GM23248 (cell line): ENCODE measurements at regions not wholly inside any gene's neighbourhood (a gene's known extent, or its start where the extent isn't known, plus 50 kb on each side); places are given as distances from the start of the nearest gene placed in this dataset.
"Not testable (repeated sequence)": the region's sequence is repeated elsewhere in the genome, so short reads cannot be mapped to it uniquely, and the experiment has no call there.

Experiments
- DNase-seq: peaks from one replicate; pipeline ENCODE4 v3.0.0-alpha.2; 2015
- H2AFZ ChIP-seq: fragments of 200-600 bp; sonication (generic); 2 replicates; pipeline ENCODE4 v1.6.1; 2016; ENCODE audit warnings: antibody characterized with exemption
- H3F3A ChIP-seq: fragments of 200-600 bp; sonication (generic); 2 replicates; pipeline ENCODE4 v1.6.1; 2016; ENCODE audit warnings: mild to moderate bottlenecking, antibody characterized with exemption, mixed run types; ENCODE audit not compliant: insufficient read depth
- H3K27ac ChIP-seq: fragments of 200-600 bp; sonication (generic); 2 replicates; pipeline ENCODE4 v1.5.1; 2016; ENCODE audit warnings: mild to moderate bottlenecking
- H3K27me3 ChIP-seq: fragments of 200-600 bp; sonication (generic); replicated peaks from 2 replicates; pipeline ENCODE4 v1.6.1; 2016; ENCODE audit warnings: mild to moderate bottlenecking; ENCODE audit not compliant: insufficient read depth
- H3K36me3 ChIP-seq: fragments of 200-600 bp; sonication (generic); 2 replicates; pipeline ENCODE4 v1.6.1; 2016; ENCODE audit warnings: low read depth, mild to moderate bottlenecking
- H3K4me1 ChIP-seq: fragments of 200-600 bp; sonication (generic); 2 replicates; pipeline ENCODE4 v1.6.1; 2016; ENCODE audit warnings: mild to moderate bottlenecking; ENCODE audit not compliant: insufficient read depth
- H3K4me2 ChIP-seq: fragments of 200-600 bp; sonication (generic); one replicate; pipeline ENCODE4 v1.6.1; 2016; ENCODE audit warnings: mild to moderate bottlenecking; ENCODE audit not compliant: unreplicated experiment
- H3K4me3 ChIP-seq: fragments of 200-600 bp; sonication (generic); 2 replicates; pipeline ENCODE4 v1.5.1; 2016; ENCODE audit warnings: mild to moderate bottlenecking
- H3K79me2 ChIP-seq: fragments of 200-600 bp; sonication (generic); 2 replicates; pipeline ENCODE4 v1.6.1; 2016; ENCODE audit warnings: mild to moderate bottlenecking; ENCODE audit not compliant: insufficient read depth
- H3K9ac ChIP-seq: fragments of 200-600 bp; sonication (generic); 2 replicates; pipeline ENCODE4 v1.6.1; 2016; ENCODE audit warnings: mild to moderate bottlenecking
- H3K9me2 ChIP-seq: fragments of 200-600 bp; sonication (generic); 2 replicates; pipeline ENCODE4 v1.6.1; 2016; ENCODE audit warnings: mixed run types, mild to moderate bottlenecking, moderate library complexity; ENCODE audit not compliant: insufficient read depth
- H3K9me3 ChIP-seq: fragments of 200-600 bp; sonication (generic); one replicate; pipeline ENCODE4 v1.6.1; 2017; ENCODE audit warnings: low read depth
- H4K20me1 ChIP-seq: fragments of 200-600 bp; sonication (generic); 2 replicates; pipeline ENCODE4 v1.6.0; 2016; ENCODE audit not compliant: insufficient read depth
- EZH2 ChIP-seq: fragments of 200-600 bp; sonication (generic); IDR thresholded peaks from 2 replicates; pipeline ENCODE4 v1.6.1; 2018; ENCODE audit warnings: antibody characterized with exemption, mild to moderate bottlenecking; ENCODE audit not compliant: insufficient read depth, poor library complexity, severe bottlenecking
- EZH2phosphoT487 ChIP-seq: fragments of 200-600 bp; sonication (generic); IDR thresholded peaks from 2 replicates; pipeline ENCODE4 v1.6.1; 2018; ENCODE audit warnings: antibody characterized with exemption, moderate library complexity, mild to moderate bottlenecking, low read depth; ENCODE audit not compliant: insufficient read depth
- WGBS, 2 experiments: methylation state at CpG; one replicate each; pipeline ENCODE4 v1.1.6; 2015 to 2017; ENCODE audit warnings: low lambda C conversion rate in 2 of 2, low coverage in 1 of 2; ENCODE audit errors: missing lambda C conversion rate in 2 of 2; 5-methylcytosine and 5-hydroxymethylcytosine counted together
- in situ Hi-C: fragments of 300-500 bp; cut with MboI; formaldehyde crosslinking; loops from 2 replicates; pipeline ENCODE4 v1.15.0; 2020

GRCh38 chr4:12472087-12472486, 1012.1 kb downstream of the RAB28 start:
- 2 to 3% methylated on average over 2 of the region's 2 CpGs for WGBS, 2 experiments
- TF ChIP-seq EZH2phosphoT487 (no peak), EZH2 (no peak)
- H2AFZ ChIP-seq = no peak overlapping the region

DNA sequence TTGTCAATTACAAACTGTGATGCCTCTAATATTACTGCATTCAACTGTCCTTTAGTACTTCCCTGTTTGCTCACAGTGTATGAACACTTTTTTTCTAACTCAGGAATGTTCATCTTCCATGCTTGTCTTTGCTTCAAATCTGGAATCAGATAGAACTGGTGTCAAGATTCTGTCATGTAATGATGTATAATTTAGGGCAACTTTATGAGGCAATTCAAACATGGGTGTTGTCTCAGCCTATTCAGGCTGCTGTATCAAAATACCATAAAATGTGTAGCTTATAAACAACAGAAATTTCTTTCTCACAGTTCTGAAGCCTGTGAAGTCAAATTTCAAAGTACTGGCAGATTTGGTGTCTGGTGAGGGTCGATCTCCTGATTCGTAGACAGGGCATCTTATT, 1012.9 kb downstream of the RAB28 start:
- no peaks in the 10 kb centered on the region for H3K9me2 ChIP-seq
- H4K20me1 ChIP-seq = no peaks in the 10 kb centered on the region
- 33 to 41% methylated on average over 2 of the region's 2 CpGs for WGBS, 2 experiments
- no peak overlapping the region for H3K4me2 ChIP-seq
- no peaks in the 10 kb centered on the region for H3K36me3 ChIP-seq
- TF ChIP-seq EZH2phosphoT487 (no peak), EZH2 (no peak)
- H3K79me2 ChIP-seq = no peaks in the 10 kb centered on the region
- in situ Hi-C loops = no loop called here
- H3K27ac ChIP-seq = no peak overlapping the region
- no peaks in the 10 kb centered on the region for H3K27me3 ChIP-seq
- H3K4me3 ChIP-seq = no peak overlapping the region
- peaks cover 3% of the 10 kb centered on the region for H3K9me3 ChIP-seq
- no peak for DNase-seq
- H2AFZ ChIP-seq = no peak overlapping the region
- no peak overlapping the region for H3K9ac ChIP-seq
- H3K4me1 ChIP-seq = no peaks in the 10 kb centered on the region
- H3F3A ChIP-seq = no peaks in the 10 kb centered on the region

More at GRCh38 chr4:12472087-12472486, 1012.1 kb downstream of the RAB28 start:
- H3K9me2 ChIP-seq = no peaks in the 10 kb centered on the region
- no peaks in the 10 kb centered on the region for H3K4me1 ChIP-seq
- H3K9ac ChIP-seq = no peak overlapping the region
- H3K36me3 ChIP-seq = no peaks in the 10 kb centered on the region
- H3K79me2 ChIP-seq = no peaks in the 10 kb centered on the region
- no peaks in the 10 kb centered on the region for H3F3A ChIP-seq
- H3K9me3 ChIP-seq = peaks cover 3% of the 10 kb centered on the region
- H4K20me1 ChIP-seq = no peaks in the 10 kb centered on the region
- H3K27me3 ChIP-seq = no peaks in the 10 kb centered on the region
- H3K27ac ChIP-seq = no peak overlapping the region
- in situ Hi-C loops = no loop called here
- no peak overlapping the region for H3K4me2 ChIP-seq
- DNase-seq = no peak
- H3K4me3 ChIP-seq = no peak overlapping the region

DNA sequence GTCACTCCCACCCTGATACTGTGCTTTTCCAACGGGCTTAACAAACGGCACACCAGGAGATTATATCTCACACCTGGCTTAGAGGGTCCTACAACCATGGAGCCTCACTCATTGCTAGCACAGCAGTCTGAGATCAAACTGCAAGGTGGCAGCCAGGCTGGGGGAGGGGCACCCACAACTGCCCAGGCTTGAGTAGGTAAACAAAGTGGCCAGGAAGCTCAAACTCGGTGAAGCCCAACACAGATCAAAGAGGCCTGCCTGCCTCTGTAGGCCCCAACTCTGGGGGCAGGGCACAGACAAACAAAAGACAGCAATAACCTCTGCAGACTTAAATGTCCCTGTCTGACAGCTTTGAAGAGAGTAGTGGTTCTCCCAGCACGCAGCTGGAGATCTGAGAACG, 1022.6 kb downstream of the RAB28 start:
- H4K20me1 ChIP-seq, H3F3A ChIP-seq, H3K9me3 ChIP-seq, H3K4me2 ChIP-seq, H3K9me2 ChIP-seq, H3K36me3 ChIP-seq, DNase-seq, in situ Hi-C loops, H3K4me1 ChIP-seq, H3K27ac ChIP-seq, H3K4me3 ChIP-seq, H3K9ac ChIP-seq, H3K79me2 ChIP-seq, H3K27me3 ChIP-seq, H2AFZ ChIP-seq: not testable (repeated sequence)
- 10 to 18% methylated on average over 3 to 4 of the region's 5 CpGs for WGBS, 2 experiments

GRCh38 chr4:12459126-12459525, 1025.0 kb downstream of the RAB28 start:
- H3K9me3 ChIP-seq = no peaks in the 10 kb centered on the region
- H4K20me1 ChIP-seq = no peaks in the 10 kb centered on the region
- no peaks in the 10 kb centered on the region for H3K36me3 ChIP-seq
- WGBS, 2 experiments = 58 to 60% methylated on average over 3 of the region's 3 CpGs
- TF ChIP-seq EZH2phosphoT487 (no peak), EZH2 (no peak)
- H3K4me3 ChIP-seq = no peak overlapping the region
- DNase-seq = no peak
- no peak overlapping the region for H3K27ac ChIP-seq
- H3K27me3 ChIP-seq = no peaks in the 10 kb centered on the region
- no peak overlapping the region for H3K9ac ChIP-seq
- no peaks in the 10 kb centered on the region for H3K79me2 ChIP-seq
- no peaks in the 10 kb centered on the region for H3K9me2 ChIP-seq
- no peak overlapping the region for H2AFZ ChIP-seq
- in situ Hi-C loops = no loop called here
- no peak overlapping the region for H3K4me2 ChIP-seq
- H3F3A ChIP-seq = no peaks in the 10 kb centered on the region
- H3K4me1 ChIP-seq = no peaks in the 10 kb centered on the region

GRCh38 chr4:12458621-12459020, 1025.5 kb downstream of the RAB28 start:
- no peak for DNase-seq
- H3K9ac ChIP-seq = no peak overlapping the region
- H4K20me1 ChIP-seq = no peaks in the 10 kb centered on the region
- no peaks in the 10 kb centered on the region for H3K4me1 ChIP-seq
- H3K79me2 ChIP-seq = no peaks in the 10 kb centered on the region
- no peak overlapping the region for H2AFZ ChIP-seq
- in situ Hi-C loops = no loop called here
- no peaks in the 10 kb centered on the region for H3K9me3 ChIP-seq
- H3K4me3 ChIP-seq = no peak overlapping the region
- WGBS, 2 experiments = 19 to 28% methylated on average over 2 of the region's 2 CpGs
- no peaks in the 10 kb centered on the region for H3F3A ChIP-seq
- H3K27me3 ChIP-seq = no peaks in the 10 kb centered on the region
- TF ChIP-seq EZH2 = no peak
- no peak for TF ChIP-seq EZH2phosphoT487
- no peak overlapping the region for H3K27ac ChIP-seq
- no peaks in the 10 kb centered on the region for H3K36me3 ChIP-seq
- no peak overlapping the region for H3K4me2 ChIP-seq
- H3K9me2 ChIP-seq = no peaks in the 10 kb centered on the region
